Pancreas (tissue), 10 donors: ENCODE measurements at regions not wholly inside any gene's neighbourhood (a gene's known extent, or its start where the extent isn't known, plus 50 kb on each side); places are given as distances from the start of the nearest gene placed in this dataset.

Experiments
- ATAC-seq, 4 donors: fragments of 200-7000 bp; cut with Tn5 transposase; one replicate each; pipeline versions ENCODE4 v1.8.0 to v1.9.1; 2020; ENCODE audit warnings: mild to moderate bottlenecking in 4 of 4, moderate library complexity in 4 of 4
- DNase-seq, 6 donors: peaks; one replicate each; pipeline ENCODE4 v3.0.0-alpha.2; 2020
- FAIRE-seq: peaks from 2 replicates; lab custom pipeline; 2012; peaks lifted over from hg19 to GRCh38; lab: Jason Lieb, UNC
- H3K27ac ChIP-seq, 4 donors: fragments of 200-600 bp; sonication (generic); 1 replicate in 3 of 4; 2 replicates in 1 of 4; pipeline versions ENCODE4 v1.5.0 to v1.8.0; 2020
- H3K27me3 ChIP-seq, 4 donors: fragments of 200-600 bp; one replicate each; pipeline ENCODE4 v1.8.0; 2021
- H3K36me3 ChIP-seq, 3 donors: fragments of 200-600 bp; sonication (generic) in 1 of 3; one replicate each; pipeline versions ENCODE4 v1.5.0 to v1.8.0; 2020 to 2021
- H3K4me1 ChIP-seq, 3 donors: fragments of 200-600 bp; one replicate each; pipeline ENCODE4 v1.8.0; 2021
- H3K4me3 ChIP-seq, 4 donors: fragments of 200-600 bp; sonication (generic) in 2 of 4; one replicate each; pipeline versions ENCODE4 v1.5.0 to v1.8.0; 2020 to 2021
- H3K9me3 ChIP-seq, 4 donors: fragments of 200-600 bp; one replicate each; pipeline ENCODE4 v1.8.0; 2021
- CTCF ChIP-seq, 4 donors: fragments of 200-600 bp; sonication (generic) in 3 of 4; IDR thresholded peaks; one replicate each; pipeline versions ENCODE4 v1.5.0 to v1.8.0; 2021; ENCODE audit warnings: antibody characterized with exemption in 4 of 4
- WGBS, 2 donors: extraction: QIAGEN DNeasy Blood & Tissue Kit; methylation state at CpG; one replicate each; pipeline ENCODE4 v1.1.7; 2013; 5-methylcytosine and 5-hydroxymethylcytosine counted together
- intact Hi-C, 3 donors: fragments of 100-400 bp; cut with DNase I; formaldehyde crosslinking; loops; one replicate each; pipeline versions ENCODE4 v1.11.1 to v1.14.2; 2022
- donor health status: healthy with polysubstance abuse.
- donor health status: DM: no; HTN: no; CAD: no; lungs with moderate emphysema.
- donor health status: DM: no; HTN: no; CAD: no.
- donor health status: control.
- donor health status: control.
- donor health status: Bipolar disorder and iron deficiency.
- donor health status: DM: yes; HTN: yes; CAD: no.
- donor health status: DM: no; HTN: no; CAD: no.
- donor health status: DM: no; HTN: no; CAD: no.
- donor health status: DM: yes; HTN: yes; CAD: no.

- no peaks in the 10 kb centered on the region for H3K9me3 ChIP-seq
- 30 to 37% methylated on average over 3 of the region's 3 CpGs for WGBS, 2 donors
Measured at GRCh38 chr6:159450815-159451465, 242.1 kb downstream of the SOD2 start.

GRCh38 chr6:159446340-159446739 is 246.7 kb downstream of the SOD2 start:
- H3K9me3 ChIP-seq, result no peaks in the 10 kb centered on the region
- no peak for TF ChIP-seq CTCF (IDR thresholded peaks at IDR 0.05)
- no peaks in the 10 kb centered on the region for H3K36me3 ChIP-seq
- intact Hi-C loops, result no loop called here
- no peaks in the 10 kb centered on the region for H3K4me1 ChIP-seq
- no peak overlapping the region for H3K4me3 ChIP-seq
- 54 to 68% methylated on average over 6 of the region's 6 CpGs for WGBS, 2 donors
- no peak for ATAC-seq
- H3K27ac ChIP-seq, result no peak overlapping the region
- no peaks in the 10 kb centered on the region for H3K27me3 ChIP-seq
- FAIRE-seq, result no peak
- DNase-seq, result no peak

More at GRCh38 chr6:159450815-159451465, 242.1 kb downstream of the SOD2 start:
- Histone ChIP-seq H3K27ac (no peak overlapping the region), H3K4me1 (no peaks in the 10 kb centered on the region), H3K36me3 (no peaks in the 10 kb centered on the region), H3K4me3 (no peak overlapping the region), H3K27me3 (no peaks in the 10 kb centered on the region)
- FAIRE-seq, result no peak
- no peak for TF ChIP-seq CTCF (IDR thresholded peaks at IDR 0.05)
- DNase-seq, result no peak
- ATAC-seq, result no peak
- intact Hi-C loops, result no loop called here

DNA sequence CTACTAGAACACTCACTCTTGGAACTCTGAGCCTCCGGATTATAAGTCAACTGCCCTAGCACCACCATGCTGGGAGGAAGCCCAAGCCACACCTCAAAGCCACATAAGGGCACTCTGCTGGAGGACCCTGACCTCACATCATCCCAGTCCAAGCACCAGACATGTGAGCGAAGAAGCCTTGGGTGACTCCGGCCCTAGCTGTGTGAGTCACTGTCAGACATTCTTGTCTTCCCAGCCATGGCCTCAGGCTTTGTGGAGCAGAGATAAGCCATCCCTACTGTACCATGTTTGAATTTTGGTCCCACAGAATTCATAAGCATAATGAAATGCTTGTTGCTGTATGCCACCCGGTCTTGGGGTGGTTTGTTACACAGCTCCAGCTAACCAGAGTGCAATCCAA is 247.7 kb downstream of the SOD2 start:
- no peak for DNase-seq
- Histone ChIP-seq H3K27me3 (no peaks in the 10 kb centered on the region), H3K36me3 (no peaks in the 10 kb centered on the region), H3K27ac (no peak overlapping the region), H3K4me3 (no peak overlapping the region), H3K4me1 (no peaks in the 10 kb centered on the region), H3K9me3 (no peaks in the 10 kb centered on the region)
- no peak for FAIRE-seq
- 71 to 79% methylated on average over 4 of the region's 4 CpGs for WGBS, 2 donors
- TF ChIP-seq CTCF (IDR thresholded peaks at IDR 0.05), result no peak
- intact Hi-C loops, result no loop called here
- ATAC-seq, result no peak

DNA sequence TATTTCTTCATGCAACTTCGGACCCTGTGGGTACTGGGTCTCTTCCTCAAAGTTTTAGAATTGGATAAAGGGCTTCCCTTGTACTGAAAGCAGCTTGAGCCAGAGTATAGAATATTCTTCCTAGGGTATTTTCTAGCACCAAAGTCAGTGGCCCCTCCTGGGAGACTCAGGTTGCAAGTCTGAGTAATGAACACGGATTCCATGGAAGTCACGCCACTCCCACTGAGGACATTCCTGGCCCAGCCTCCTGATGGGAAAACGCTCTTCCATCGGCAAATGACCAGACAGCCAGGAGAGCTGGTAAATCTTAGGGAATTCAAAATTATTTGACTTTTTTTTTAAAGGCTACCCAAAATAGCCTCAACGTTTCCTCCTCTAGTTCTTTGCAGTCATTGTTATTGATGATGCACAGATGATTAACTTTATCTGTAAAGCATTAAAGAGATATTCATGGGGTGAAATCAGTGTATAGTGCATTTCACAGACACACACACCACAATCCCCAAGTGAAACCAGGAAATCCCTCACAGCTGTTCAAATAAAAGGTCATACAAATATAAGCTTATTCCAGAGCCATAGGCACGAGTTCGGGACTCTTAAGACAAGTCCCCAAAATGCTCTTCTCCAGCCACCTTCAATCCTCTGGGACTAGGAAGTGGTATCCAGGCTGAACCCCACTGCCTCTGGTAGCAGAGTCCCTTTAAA is 248.8 kb downstream of the SOD2 start:
- DNase-seq, result no peak
- Histone ChIP-seq H3K4me3 (no peak overlapping the region), H3K4me1 (no peaks in the 10 kb centered on the region), H3K27ac (no peak overlapping the region), H3K36me3 (no peaks in the 10 kb centered on the region), H3K9me3 (no peaks in the 10 kb centered on the region), H3K27me3 (no peaks in the 10 kb centered on the region)
- WGBS, 2 donors, result 42 to 51% methylated on average over 8 of the region's 8 CpGs
- intact Hi-C loops, result no loop called here
- no peak for TF ChIP-seq CTCF (IDR thresholded peaks at IDR 0.05)
- no peak for FAIRE-seq
- no peak for ATAC-seq

GRCh38 chr6:159443417-159443920 is 249.6 kb downstream of the SOD2 start:
- ATAC-seq, result no peak
- intact Hi-C loops, result no loop called here
- H3K27ac ChIP-seq, result no peak overlapping the region
- DNase-seq, result no peak
- no peaks in the 10 kb centered on the region for H3K4me1 ChIP-seq
- TF ChIP-seq CTCF (IDR thresholded peaks at IDR 0.05), result no peak
- no peaks in the 10 kb centered on the region for H3K9me3 ChIP-seq
- no peaks in the 10 kb centered on the region for H3K36me3 ChIP-seq
- H3K4me3 ChIP-seq, result no peak overlapping the region
- H3K27me3 ChIP-seq, result no peaks in the 10 kb centered on the region
- FAIRE-seq, result no peak
- 51 to 56% methylated on average over 8 of the region's 8 CpGs for WGBS, 2 donors
